Activated naive CD4-positive, alpha-beta T cell treated with anti-CD3 and anti-CD28 coated beads, Interleukin-2, amount 10 ng/mL, durations not matched to agents 7 days and 5 days (primary cell): ENCODE measurements at regions not wholly inside any gene's neighbourhood (a gene's known extent, or its start where the extent isn't known, plus 50 kb on each side); places are given as distances from the start of the nearest gene placed in this dataset.

Source experiments
- CTCF ChIA-PET: fragments of 350-600 bp; sonication (Branson Sonifier 250); formaldehyde crosslinking; loops from one replicate; lab custom pipeline; 2021; ENCODE audit warnings: antibody characterized with exemption; lab: Charles Lee
- DNase-seq: peaks from one replicate; pipeline ENCODE4 v3.0.0-alpha.2; 2020
- H3K27ac Mint-ChIP-seq: one replicate; pipeline ENCODE4 v1.8.0; 2021; ENCODE audit warnings: mild to moderate bottlenecking, moderate library complexity, mixed read lengths
- H3K27me3 Mint-ChIP-seq: one replicate; pipeline ENCODE4 v1.8.0; 2021; ENCODE audit warnings: mild to moderate bottlenecking, mixed read lengths
- H3K36me3 Mint-ChIP-seq: one replicate; pipeline ENCODE4 v1.8.0; 2021; ENCODE audit warnings: mixed read lengths
- H3K4me1 Mint-ChIP-seq: one replicate; pipeline ENCODE4 v1.8.0; 2021; ENCODE audit warnings: mixed read lengths
- H3K4me3 Mint-ChIP-seq: one replicate; pipeline ENCODE4 v1.8.0; 2021; ENCODE audit warnings: mild to moderate bottlenecking, moderate library complexity, mixed read lengths
- H3K9me3 Mint-ChIP-seq: one replicate; pipeline ENCODE4 v1.8.0; 2021; ENCODE audit warnings: mixed read lengths

GRCh38 chr5:82376307-82376706, 98.2 kb upstream of the RPS23 start:
- H3K27me3 Mint-ChIP-seq, result no peaks in the 10 kb centered on the region
- CTCF ChIA-PET, result no interaction called here
- H3K4me3 Mint-ChIP-seq, result no peak overlapping the region
- peaks cover 1% of the 10 kb centered on the region for H3K36me3 Mint-ChIP-seq
- DNase-seq, result no peak
- H3K9me3 Mint-ChIP-seq, result peaks cover 9% of the 10 kb centered on the region
- H3K27ac Mint-ChIP-seq, result no peak overlapping the region
- H3K4me1 Mint-ChIP-seq, result peaks cover 5% of the 10 kb centered on the region

DNA sequence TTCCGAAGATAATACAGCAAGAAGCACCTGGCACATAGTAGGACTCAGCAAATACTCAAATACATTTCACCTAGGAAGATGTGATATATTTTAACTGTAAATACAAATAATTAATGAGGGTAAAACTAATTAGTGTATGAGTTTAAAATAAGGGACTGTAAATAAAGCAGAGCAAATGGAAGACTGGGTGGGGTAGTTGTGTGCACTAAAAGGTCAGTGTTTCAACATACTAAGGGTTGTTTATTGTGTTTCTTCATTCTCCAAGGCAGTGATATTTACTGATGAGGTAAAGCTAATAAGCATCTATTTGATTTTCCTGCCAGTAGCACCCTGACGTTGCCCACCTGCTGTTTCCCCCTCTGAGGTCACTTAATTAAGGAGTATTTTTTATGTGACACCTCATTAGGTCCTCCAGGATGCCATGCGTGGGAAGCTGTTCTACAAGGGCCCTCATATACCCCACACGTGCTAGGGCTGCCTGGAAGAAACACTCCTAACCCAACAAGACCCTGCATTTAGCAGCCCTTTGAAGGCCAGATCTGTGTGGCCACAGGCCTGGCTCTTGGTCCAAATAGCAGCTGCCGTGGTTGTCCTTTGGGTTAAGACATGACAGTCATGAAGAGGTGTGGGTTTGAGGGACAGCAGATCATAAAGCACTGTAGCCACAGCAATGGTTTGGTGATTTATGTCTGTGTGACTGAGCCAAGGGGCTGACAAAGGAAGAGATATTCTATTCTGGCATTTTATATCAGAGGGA, 97.5 kb upstream of the RPS23 start:
- Mint-ChIP-seq H3K9me3 (peaks cover 9% of the 10 kb centered on the region), H3K4me1 (peaks cover 5% of the 10 kb centered on the region), H3K4me3 (no peak overlapping the region), H3K27me3 (no peaks in the 10 kb centered on the region), H3K36me3 (peaks cover 1% of the 10 kb centered on the region), H3K27ac (no peak overlapping the region)
- no peak for DNase-seq
- CTCF ChIA-PET, result interaction anchor here (2.2 kb wide), 1 partner anchor 11 kb away, joined by 6 read pairs; no protein-coding TSS in a partner anchor

DNA sequence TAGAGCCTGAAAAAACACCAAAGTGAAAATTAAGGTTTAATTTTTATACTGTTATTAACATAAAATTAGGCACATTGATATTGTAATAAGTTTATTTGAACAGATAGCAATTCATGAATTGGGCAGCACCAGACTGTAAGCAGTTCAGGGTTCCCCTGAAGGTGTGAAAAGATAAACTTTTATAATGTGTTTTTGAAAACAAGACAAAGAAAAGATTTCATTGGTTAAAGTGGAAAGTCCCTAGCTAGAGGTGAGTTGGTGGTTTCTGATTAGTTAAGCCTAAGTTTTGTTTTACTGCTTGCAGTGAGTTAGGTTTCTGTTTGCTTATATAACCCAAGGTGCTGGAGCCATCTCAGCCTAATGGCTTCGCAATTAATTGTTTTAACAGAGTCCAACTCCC, 96.5 kb upstream of the RPS23 start:
- no peak for DNase-seq
- Mint-ChIP-seq H3K9me3 (peaks cover 6% of the 10 kb centered on the region), H3K4me3 (no peak overlapping the region), H3K27ac (no peak overlapping the region), H3K4me1 (peaks cover 5% of the 10 kb centered on the region), H3K36me3 (peaks cover 1% of the 10 kb centered on the region), H3K27me3 (no peaks in the 10 kb centered on the region)
- CTCF ChIA-PET, result interaction anchor here (2.2 kb wide), 1 partner anchor 10 kb away, joined by 6 read pairs; no protein-coding TSS in a partner anchor

DNA sequence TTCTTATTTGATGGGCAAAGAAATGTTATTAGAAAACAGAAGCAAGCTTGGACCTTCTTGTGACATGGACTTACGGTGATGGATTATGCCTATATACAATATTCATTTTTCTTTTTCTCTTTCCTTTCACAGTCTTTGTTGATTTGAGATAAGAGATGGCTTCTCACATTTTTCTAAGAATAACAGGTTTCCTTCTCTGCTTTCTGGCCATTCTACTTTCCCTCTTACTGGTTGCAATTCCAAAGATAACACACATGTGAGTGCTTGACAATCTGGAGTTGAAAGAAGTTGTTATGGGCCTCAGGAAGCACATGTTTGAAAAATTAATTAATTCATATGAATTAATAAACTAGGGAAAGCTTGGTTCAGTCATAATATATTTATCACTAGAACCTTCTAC, 89.8 kb upstream of the RPS23 start:
- H3K4me3 Mint-ChIP-seq, result no peak overlapping the region
- no peak for DNase-seq
- H3K9me3 Mint-ChIP-seq, result no peaks in the 10 kb centered on the region
- no peak overlapping the region for H3K27ac Mint-ChIP-seq
- no peaks in the 10 kb centered on the region for H3K4me1 Mint-ChIP-seq
- CTCF ChIA-PET, result no interaction called here
- no peaks in the 10 kb centered on the region for H3K36me3 Mint-ChIP-seq
- H3K27me3 Mint-ChIP-seq, result peaks cover 4% of the 10 kb centered on the region

DNA sequence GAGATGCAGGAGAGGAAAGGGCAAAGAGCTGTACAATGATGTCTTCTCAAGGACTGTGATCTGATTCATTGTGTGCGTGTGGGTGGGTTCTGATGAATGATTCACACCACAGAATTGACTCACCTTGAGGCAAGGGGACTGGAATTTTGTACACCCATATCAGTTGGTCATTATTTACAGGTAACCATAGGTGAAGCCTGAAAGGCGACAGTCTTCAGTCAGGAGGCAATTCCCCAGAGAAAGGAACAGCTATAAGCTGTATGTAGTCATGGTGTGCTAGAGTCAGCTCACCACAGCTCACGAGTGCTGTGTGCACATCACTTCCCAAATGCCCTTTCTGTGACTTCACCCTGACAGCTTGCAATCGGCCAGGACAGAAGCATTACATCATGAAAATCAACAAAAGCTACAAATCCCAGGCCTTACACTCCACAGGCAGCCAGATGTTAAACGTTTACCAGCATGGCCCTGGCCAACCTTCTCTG, 87.6 kb upstream of the RPS23 start:
- CTCF ChIA-PET, result interaction anchor here (0.6 to 1.9 kb wide), 6 partner anchors 9 to 1847 kb away, joined by 3 to 9 read pairs (median 4); no protein-coding TSS in a partner anchor
- peaks cover 8% of the 10 kb centered on the region for H3K27me3 Mint-ChIP-seq
- no peak for DNase-seq

DNA sequence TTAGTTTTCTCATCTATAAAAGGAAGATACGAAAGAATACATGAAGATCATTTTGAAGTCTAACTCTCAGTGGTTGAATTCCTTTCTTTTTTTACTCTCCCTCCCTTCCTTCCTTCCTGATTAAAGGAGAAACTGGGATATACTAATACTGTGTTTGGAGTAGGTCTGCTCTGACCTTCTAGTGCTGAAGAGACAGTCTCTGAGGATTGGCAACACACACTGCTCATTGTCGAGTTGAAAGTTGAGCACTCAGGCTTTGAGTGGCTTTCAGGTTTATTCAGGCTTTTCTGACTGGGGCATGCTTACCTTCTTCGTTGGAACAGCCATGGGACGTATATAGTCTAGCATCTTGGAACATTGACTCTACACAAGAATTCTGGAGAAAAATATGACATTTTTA, 86.9 kb upstream of the RPS23 start:
- H3K36me3 Mint-ChIP-seq, result no peaks in the 10 kb centered on the region

More for the DNA sequence above, 87.6 kb upstream of the RPS23 start:
- H3K36me3 Mint-ChIP-seq, result no peaks in the 10 kb centered on the region
- H3K9me3 Mint-ChIP-seq, result peaks cover 2% of the 10 kb centered on the region
- no peak overlapping the region for H3K4me3 Mint-ChIP-seq
- H3K4me1 Mint-ChIP-seq, result peaks cover 10% of the 10 kb centered on the region
- no peak overlapping the region for H3K27ac Mint-ChIP-seq

GRCh38 chr5:82364497-82364896, 86.3 kb upstream of the RPS23 start:
- H3K27ac Mint-ChIP-seq, result no peak overlapping the region
- peaks cover 8% of the 10 kb centered on the region for H3K27me3 Mint-ChIP-seq
- peaks cover 21% of the 10 kb centered on the region for H3K4me1 Mint-ChIP-seq
- no peak for DNase-seq
- CTCF ChIA-PET, result interaction anchor here (1.0 to 2.1 kb wide), 7 partner anchors 10 to 1068 kb away, joined by 3 to 9 read pairs (median 6); no protein-coding TSS in a partner anchor
- no peak overlapping the region for H3K4me3 Mint-ChIP-seq
- H3K36me3 Mint-ChIP-seq, result no peaks in the 10 kb centered on the region
- peaks cover 2% of the 10 kb centered on the region for H3K9me3 Mint-ChIP-seq

More for the DNA sequence above, 86.9 kb upstream of the RPS23 start:
- Mint-ChIP-seq H3K9me3 (peaks cover 2% of the 10 kb centered on the region), H3K27ac (no peak overlapping the region), H3K27me3 (peaks cover 8% of the 10 kb centered on the region), H3K4me1 (peaks cover 16% of the 10 kb centered on the region), H3K4me3 (no peak overlapping the region)
- no peak for DNase-seq
- CTCF ChIA-PET, result interaction anchor here (1.0 to 2.1 kb wide), 7 partner anchors 10 to 1068 kb away, joined by 3 to 9 read pairs (median 6); no protein-coding TSS in a partner anchor

DNA sequence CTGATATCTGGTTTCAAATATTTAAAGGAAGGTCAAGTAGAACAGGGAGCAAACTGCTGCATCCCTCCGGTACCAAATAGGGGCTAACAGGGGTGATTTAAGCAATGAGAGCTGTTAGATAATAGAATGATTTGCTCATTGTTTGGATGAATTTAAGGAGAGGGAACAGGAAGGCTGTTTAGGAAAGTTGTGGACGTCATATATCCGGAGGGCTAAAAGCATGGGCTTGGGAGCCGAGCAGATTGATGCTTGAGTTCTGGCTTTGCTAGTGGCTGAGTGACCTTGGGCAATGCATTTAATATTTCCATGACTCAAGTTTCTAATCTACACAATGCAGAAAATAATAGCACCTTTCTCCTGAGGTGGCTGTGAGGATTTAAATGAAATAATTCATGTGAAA, 85.4 kb upstream of the RPS23 start:
- no peak for DNase-seq
- Mint-ChIP-seq H3K27me3 (peaks cover 8% of the 10 kb centered on the region), H3K27ac (no peak overlapping the region), H3K36me3 (no peaks in the 10 kb centered on the region), H3K4me3 (no peak overlapping the region), H3K9me3 (peaks cover 2% of the 10 kb centered on the region), H3K4me1 (peaks cover 27% of the 10 kb centered on the region)
- CTCF ChIA-PET, result interaction anchor here (1.1 to 2.1 kb wide), 2 partner anchors 11 to 131 kb away, joined by 3 to 8 read pairs; no protein-coding TSS in a partner anchor

DNA sequence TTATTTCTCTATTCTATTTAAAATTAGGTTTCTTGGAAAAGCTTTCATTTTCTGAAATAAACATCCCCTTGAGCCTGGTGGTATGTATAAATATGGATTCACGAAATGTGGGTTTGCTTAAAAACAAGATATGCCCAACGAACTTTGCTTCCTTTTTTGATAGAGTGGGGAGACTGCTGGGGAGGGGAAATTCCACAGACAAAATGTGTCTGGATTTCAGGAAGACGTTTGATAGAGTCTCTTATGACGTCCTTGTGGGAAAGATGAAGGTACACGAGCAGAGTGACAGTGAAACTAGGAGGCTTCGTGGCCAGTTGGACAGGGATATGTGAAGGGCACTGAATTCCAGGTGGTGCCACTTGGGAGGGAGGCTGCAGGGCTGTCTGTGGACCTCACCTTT, 84.5 kb upstream of the RPS23 start:
- DNase-seq, result no peak
- H3K9me3 Mint-ChIP-seq, result peaks cover 2% of the 10 kb centered on the region
- no peak overlapping the region for H3K4me3 Mint-ChIP-seq
- H3K4me1 Mint-ChIP-seq, result peaks cover 36% of the 10 kb centered on the region
- CTCF ChIA-PET, result interaction anchor here (1.1 to 1.6 kb wide), 3 partner anchors 10 to 13 kb away, joined by 3 to 5 read pairs (median 3); no protein-coding TSS in a partner anchor
- H3K36me3 Mint-ChIP-seq, result peaks cover 1% of the 10 kb centered on the region
- peaks cover 8% of the 10 kb centered on the region for H3K27me3 Mint-ChIP-seq
- no peak overlapping the region for H3K27ac Mint-ChIP-seq

- peaks cover 1% of the 10 kb centered on the region for H3K36me3 Mint-ChIP-seq
- CTCF ChIA-PET, result interaction anchor here (0.7 kb wide), 1 partner anchor 11 kb away, joined by 3 read pairs; no protein-coding TSS in a partner anchor
- peaks cover 59% of the 10 kb centered on the region for H3K4me1 Mint-ChIP-seq
- H3K9me3 Mint-ChIP-seq, result peaks cover 2% of the 10 kb centered on the region
- DNase-seq, result no peak
- H3K4me3 Mint-ChIP-seq, result no peak overlapping the region
- peaks cover 8% of the 10 kb centered on the region for H3K27me3 Mint-ChIP-seq
- no peak overlapping the region for H3K27ac Mint-ChIP-seq
These were observed 81.9 kb upstream of the RPS23 start for GRCh38 chr5:82360022-82360421.

GRCh38 chr5:82359272-82359671, 81.1 kb upstream of the RPS23 start:
- CTCF ChIA-PET, result interaction anchor here (2.1 kb wide), 1 partner anchor 10 kb away, joined by 14 read pairs; no protein-coding TSS in a partner anchor
- DNase-seq, result no peak

GRCh38 chr5:82358457-82358856, 80.3 kb upstream of the RPS23 start:
- Mint-ChIP-seq H3K9me3 (peaks cover 2% of the 10 kb centered on the region), H3K27ac (peak overlapping the region; percentile 99), H3K27me3 (peaks cover 4% of the 10 kb centered on the region), H3K4me3 (no peak overlapping the region), H3K36me3 (peaks cover 1% of the 10 kb centered on the region), H3K4me1 (peaks cover 73% of the 10 kb centered on the region)
- CTCF ChIA-PET, result interaction anchor here (0.6 to 2.1 kb wide), 2 partner anchors 9 to 112 kb away, joined by 3 to 14 read pairs; no protein-coding TSS in a partner anchor
- DNase-seq, result no peak

More at GRCh38 chr5:82359272-82359671, 81.1 kb upstream of the RPS23 start:
- no peak overlapping the region for H3K27ac Mint-ChIP-seq
- peaks cover 2% of the 10 kb centered on the region for H3K9me3 Mint-ChIP-seq
- no peak overlapping the region for H3K4me3 Mint-ChIP-seq
- peaks cover 1% of the 10 kb centered on the region for H3K36me3 Mint-ChIP-seq
- peaks cover 66% of the 10 kb centered on the region for H3K4me1 Mint-ChIP-seq
- peaks cover 4% of the 10 kb centered on the region for H3K27me3 Mint-ChIP-seq

DNA sequence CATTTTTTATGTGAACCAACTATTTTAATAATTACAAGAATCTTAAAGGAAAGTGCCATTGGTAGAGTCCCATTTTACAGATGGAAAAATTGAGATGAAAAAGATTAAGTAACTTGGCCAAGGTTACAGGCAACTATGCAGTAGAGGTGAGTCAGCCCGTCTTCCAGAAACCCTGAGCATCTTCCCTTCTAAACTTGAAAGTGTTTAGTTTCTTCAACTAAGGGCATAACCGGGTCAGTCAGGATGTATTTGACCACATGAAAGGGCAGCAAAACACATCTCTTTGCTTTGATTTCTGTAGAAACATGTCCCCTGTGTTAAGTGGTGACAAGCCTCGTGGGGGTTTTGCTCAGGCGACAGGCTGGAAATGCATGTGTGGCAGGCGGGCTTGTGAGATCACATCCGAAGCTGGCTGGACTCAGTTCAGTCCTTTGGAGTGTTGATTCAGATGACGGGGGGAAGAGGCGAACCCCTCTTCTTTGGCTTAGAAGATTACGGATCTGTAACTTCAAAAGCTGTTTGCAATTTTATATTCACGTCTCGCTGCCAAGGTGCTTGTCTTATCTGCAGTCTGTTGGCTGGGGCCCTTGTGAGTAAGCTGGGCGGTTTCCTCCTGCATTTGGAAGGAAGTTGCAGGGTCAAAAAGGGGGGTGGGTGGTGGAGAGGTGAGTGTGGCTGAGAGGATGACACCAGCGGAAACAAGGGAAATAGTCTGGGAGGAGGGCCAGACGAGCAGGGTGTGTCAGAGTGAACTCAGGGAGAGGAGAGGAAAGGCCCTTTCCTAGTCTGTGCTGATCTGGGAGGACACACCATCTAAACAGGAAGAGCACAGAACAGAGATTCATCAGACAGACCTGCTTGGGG, 78.9 kb upstream of the RPS23 start:
- Mint-ChIP-seq H3K4me3 (peak overlapping the region; percentile 58), H3K27ac (peak overlapping the region; percentile 99), H3K36me3 (peaks cover 1% of the 10 kb centered on the region), H3K27me3 (no peaks in the 10 kb centered on the region), H3K4me1 (peaks cover 78% of the 10 kb centered on the region), H3K9me3 (no peaks in the 10 kb centered on the region)
- DNase-seq, result peak; percentile 88
- CTCF ChIA-PET, result interaction anchor here (1.1 kb wide), 1 partner anchor 45 kb away, joined by 3 read pairs; no protein-coding TSS in a partner anchor
